MM.1S (cell line): ENCODE measurements at regions not wholly inside any gene's neighbourhood (a gene's known extent, or its start where the extent isn't known, plus 50 kb on each side); places are given as distances from the start of the nearest gene placed in this dataset.
"Not testable (repeated sequence)": the region's sequence is repeated elsewhere in the genome, so short reads cannot be mapped to it uniquely, and the experiment has no call there.

Experiments used
- EZH2phosphoT487 ChIP-seq: fragments of 300-600 bp; sonication (generic); IDR thresholded peaks from 2 replicates; pipeline ENCODE4 v1.6.1; 2018; ENCODE audit warnings: antibody characterized with exemption, low read length
- TF ChIP-seq, protein P1 (sequence below): fragments of 300-600 bp; sonication (generic); IDR thresholded peaks from 2 replicates; pipeline ENCODE4 v1.5.1; 2016; ENCODE audit warnings: antibody characterized with exemption, low read length, mixed read lengths

DNA sequence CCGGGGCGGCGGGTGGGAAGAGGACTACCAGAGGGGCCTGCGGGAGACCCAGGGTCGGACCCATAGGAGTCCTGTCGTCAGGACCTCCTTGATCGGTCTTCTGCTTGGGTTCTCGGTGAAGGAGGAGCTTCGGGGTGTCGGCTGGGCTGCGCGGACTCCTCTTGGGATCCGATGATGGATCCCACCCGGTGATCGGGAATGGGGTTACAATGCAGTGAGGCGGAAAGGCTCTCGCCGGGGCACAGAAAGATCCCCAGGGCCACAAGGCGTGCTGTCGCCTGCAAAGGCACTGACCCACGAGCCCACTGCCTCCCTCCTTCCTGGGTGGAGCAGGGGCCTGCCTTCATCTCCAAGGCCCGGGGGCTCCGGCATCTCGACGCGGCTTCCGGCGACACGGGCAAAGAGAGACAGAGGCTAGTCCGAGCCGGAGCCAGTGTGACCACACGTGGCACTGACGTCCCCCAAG is 751.3 kb downstream of the SPATA31A1 start:
- TF ChIP-seq EZH2phosphoT487 = not testable (repeated sequence)
- TF ChIP-seq, protein P1, sequence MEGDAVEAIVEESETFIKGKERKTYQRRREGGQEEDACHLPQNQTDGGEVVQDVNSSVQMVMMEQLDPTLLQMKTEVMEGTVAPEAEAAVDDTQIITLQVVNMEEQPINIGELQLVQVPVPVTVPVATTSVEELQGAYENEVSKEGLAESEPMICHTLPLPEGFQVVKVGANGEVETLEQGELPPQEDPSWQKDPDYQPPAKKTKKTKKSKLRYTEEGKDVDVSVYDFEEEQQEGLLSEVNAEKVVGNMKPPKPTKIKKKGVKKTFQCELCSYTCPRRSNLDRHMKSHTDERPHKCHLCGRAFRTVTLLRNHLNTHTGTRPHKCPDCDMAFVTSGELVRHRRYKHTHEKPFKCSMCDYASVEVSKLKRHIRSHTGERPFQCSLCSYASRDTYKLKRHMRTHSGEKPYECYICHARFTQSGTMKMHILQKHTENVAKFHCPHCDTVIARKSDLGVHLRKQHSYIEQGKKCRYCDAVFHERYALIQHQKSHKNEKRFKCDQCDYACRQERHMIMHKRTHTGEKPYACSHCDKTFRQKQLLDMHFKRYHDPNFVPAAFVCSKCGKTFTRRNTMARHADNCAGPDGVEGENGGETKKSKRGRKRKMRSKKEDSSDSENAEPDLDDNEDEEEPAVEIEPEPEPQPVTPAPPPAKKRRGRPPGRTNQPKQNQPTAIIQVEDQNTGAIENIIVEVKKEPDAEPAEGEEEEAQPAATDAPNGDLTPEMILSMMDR = not testable (repeated sequence)
